ENCODE measurements at regions not wholly inside any gene's neighbourhood (a gene's known extent, or its start where the extent isn't known, plus 50 kb on each side); places are given as distances from the start of the nearest gene placed in this dataset.

DNA sequence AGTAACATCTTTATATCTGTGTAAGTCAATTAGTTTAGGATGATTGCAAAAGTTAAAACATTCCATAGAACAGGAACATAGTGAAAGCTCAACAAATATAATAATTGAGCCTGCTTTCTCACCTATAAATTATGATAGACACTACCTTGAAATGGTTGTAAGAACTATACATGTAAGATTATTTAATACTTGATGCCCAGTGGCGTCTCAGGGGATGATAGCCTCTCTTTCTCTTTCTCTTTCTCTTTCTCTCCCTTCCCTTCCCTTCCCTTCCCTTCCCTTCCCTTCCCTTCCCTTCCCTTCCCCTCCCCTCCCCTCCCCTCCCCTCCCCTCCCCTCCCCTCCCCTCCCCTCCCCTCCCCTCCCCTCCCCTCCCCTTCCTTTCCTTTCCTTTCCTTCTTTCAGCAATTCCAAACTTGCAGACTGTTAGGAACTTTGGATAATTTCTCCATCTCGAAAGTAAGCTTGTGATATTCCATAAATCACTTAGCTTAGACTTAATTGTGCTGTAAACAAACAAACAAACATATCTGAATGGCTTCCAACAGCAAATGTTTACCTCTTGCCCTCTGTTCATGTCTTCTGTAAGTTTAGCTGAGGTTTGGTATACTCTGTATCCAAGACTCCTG lies 1102.7 kb downstream of the TSN start:
- no peak for DNase-seq

GRCh38 chr2:122858813-122859212 lies 1103.4 kb downstream of the TSN start:
- DNase-seq, result no peak

DNA sequence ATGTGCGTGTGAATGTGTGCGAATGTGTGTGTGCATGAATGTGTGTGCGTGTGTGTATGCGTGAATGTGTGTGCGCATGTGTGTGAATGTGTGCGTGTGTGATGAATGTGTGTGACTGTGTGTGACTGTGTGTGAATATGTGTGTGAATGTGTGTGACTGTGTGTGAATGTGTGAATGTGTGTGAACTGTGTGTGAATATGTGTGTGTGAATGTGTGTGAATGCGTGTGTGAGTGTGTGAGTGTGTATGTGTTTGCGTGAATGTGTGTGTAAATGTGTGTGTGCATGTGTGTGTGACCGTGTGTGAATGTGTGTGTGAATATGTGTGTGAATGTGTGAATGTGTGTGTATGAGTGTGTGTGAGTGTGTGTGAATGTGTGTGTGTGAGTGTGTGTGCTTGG lies 1103.8 kb downstream of the TSN start:
- DNase-seq, result no peak

GRCh38 chr2:122863532-122863931 lies 1108.1 kb downstream of the TSN start:
- DNase-seq, result no peak

DNA sequence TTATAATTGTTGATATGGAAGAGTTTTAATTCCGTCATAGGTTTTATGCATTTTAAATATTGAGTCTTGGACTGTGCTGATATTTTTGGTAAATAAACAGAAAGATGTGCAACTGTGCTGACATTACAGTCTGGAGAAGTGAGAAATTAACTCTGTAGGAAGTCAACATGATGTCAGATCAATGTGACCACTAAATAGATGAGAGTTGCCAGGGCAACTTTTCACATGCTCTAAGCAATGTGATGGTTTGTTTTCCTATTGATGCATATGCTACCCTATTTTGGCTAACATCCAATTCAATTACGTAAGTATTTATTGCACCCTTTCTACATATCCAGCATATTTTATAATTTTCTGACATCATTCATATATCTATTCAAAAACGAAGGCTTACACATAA lies 1109.3 kb downstream of the TSN start:
- DNase-seq, result no peak

GRCh38 chr2:122866095-122866494 lies 1110.6 kb downstream of the TSN start:
- no peak for DNase-seq

DNA sequence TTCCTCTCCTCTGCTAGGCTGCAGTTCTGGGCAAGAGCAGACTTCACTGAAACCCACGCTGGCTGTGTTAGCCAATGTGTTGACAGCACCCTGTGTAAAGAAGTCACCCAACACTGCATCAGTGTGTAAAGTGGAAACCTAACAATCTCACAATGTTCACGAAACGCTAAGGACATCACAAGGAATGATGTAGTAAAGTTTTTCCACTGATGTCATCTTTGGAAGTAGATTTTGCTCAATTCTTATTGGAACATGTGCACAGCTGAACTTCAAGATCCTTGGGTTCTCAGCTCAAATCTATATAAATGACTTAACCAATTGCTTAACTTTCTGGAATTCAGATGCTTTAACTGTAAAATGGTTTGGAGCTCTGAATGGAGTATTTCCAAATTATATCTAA lies 1112.5 kb downstream of the TSN start:
- no peak for DNase-seq

DNA sequence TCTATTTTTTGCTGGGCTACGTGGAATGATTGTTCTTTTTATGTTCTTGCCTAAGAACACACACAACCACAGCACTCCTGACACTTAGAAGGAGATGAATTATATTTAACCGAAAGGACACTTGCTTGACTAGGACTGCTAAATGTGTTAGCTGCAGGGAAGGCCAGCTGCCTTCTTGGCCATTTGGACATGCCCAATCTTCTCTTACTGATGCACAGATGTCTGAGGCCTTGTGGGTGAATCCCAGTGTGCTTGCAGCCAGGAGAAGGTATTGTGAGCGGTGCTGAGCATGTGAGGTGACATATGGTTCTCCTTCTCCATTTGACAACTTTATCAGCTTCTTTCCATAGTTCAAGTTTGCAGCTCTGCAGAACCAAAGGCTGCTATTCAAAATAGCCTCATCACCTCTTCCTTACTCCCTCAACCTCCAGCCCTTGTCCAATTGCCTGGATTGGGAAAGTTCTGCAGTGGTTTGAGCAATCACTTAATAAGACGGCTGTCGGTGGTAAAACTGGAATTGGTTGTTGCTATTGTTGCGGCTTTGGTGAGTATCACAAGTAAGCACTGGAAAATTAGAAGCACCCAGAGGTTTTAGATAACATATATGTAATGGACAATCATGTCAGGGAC lies 1113.3 kb downstream of the TSN start:
- DNase-seq, result no peak

- DNase-seq, result no peak
Measured at GRCh38 chr2:122873951-122874350, 1118.5 kb downstream of the TSN start.

- DNase-seq, result no peak
Measured at GRCh38 chr2:122875091-122875865, 1119.8 kb downstream of the TSN start.

GRCh38 chr2:122883849-122884248 lies 1128.4 kb downstream of the TSN start:
- DNase-seq, result no peak

- DNase-seq, result no peak
Measured at GRCh38 chr2:122884889-122885288, 1129.4 kb downstream of the TSN start.

- no peak for DNase-seq
Measured at GRCh38 chr2:122885436-122885835, 1130.0 kb downstream of the TSN start.

- no peak for DNase-seq
Measured at GRCh38 chr2:122886479-122887145, 1131.2 kb downstream of the TSN start.

- no peak for DNase-seq
Measured at GRCh38 chr2:122899614-122900013, 1125.5 kb upstream of the CNTNAP5 start.

- DNase-seq, result no peak
Measured at GRCh38 chr2:122905431-122905830, 1119.7 kb upstream of the CNTNAP5 start.

DNA sequence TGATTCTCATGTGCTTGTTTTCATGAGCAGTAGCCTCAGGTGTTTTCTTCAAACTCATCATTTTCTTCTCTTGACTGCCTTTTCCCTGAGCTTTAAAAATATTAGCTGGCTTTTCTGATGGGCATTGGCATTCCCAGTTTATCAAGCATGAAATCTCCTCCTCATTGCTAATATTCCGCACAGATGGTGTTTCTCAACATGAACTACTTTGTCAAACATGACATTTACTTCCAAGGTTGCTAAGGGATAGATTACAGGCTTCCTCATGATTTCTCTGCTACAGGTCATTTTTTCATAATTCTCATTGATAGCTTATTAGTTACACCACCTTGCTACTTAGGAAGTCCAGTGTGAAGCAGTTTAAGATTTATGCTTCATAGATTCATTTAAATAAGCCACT lies 1116.9 kb upstream of the CNTNAP5 start:
- no peak for DNase-seq

DNA sequence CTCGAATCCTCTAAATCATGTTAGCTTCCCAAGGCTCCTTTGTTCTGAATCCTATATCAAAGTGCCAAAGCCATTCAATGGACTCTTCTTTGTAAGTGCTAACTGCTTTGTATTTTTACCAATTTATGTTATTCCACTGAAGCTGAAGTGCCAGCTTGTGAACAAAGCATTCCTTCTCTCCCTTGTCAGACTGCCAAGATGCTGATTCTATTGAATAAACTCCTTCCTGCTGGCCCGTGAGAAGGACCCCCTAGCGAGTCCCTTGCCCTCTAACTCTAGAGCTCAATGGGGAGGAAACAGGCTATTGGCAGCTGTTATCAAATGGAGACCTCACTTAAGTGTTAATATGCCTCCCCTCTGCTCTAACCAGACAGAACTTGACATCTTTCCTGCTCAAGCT lies 1097.9 kb upstream of the CNTNAP5 start:
- DNase-seq, result no peak

DNA sequence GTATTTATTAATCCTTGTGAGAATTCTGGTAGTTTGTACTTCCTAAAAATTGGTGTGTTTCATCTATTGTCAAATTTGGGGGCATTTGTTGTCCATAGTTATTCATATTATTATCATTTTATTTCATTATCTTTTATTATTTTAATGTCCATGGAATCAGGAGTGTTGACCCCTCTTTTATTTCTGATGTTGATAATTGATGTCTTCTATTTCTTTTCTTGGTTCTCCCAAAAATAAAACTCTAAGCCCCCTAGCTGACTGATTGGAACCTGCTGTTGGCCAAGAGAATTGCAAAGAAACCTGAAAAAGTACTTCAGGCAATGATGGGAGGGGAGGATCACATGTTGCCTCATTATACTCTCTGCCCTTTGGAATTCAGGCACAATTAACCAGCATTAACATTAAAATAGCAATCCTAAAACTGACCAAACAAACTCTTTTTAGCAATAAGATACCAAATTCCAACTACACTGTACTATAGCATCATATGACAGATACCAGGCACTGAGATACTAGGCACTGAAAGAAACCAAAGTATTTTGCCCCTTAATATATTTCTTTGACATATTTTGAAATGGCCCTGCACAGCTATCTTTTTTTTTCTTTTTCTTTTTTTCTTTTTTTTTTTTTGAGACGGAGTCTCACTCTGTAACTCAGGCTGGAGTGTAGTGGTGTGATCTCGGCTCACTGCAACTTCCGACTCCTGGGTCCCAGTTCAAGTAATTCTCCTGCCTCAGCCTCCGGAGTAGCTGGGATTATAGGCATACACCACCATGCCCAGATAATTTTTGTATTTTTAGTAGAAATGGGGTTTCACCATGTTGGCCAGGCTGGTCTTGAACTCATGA lies 1097.2 kb upstream of the CNTNAP5 start:
- no peak for DNase-seq

DNA sequence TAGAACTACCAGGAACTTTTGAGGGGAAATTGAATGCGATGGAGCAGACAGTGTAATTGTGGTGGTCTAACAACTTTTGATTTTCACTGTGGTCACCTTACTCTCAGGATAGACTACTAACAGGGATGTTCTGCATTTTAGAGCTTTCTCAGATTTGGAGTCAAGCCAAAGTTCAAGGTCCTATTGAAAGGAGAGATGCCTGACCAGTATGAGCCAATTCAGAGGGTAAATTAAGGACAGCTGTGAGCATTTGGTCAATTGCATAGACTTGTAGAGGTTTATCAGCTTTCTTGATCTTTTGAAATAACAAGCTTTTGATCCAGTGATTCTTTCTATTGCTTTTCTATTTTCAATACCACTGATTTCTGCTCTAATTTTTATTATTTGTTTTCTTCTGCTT lies 1095.7 kb upstream of the CNTNAP5 start:
- DNase-seq, result no peak

DNA sequence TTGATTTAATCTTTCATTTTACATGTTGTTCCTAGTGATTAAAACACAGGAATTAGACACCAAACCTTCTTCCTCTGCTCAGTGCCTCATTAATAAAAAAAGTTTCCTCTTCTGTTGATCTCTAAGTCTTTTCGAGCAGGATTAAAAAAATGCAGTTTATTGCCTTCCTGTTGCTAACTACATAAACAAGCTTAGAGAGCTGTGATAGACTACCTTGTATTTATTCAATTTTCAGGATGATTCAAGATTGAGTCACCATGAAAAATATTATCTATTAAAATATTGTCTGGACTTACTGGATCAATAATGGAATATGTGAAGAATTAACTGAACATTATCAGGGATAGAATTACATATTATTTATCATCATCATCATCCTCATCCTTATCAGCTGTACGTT lies 1089.6 kb upstream of the CNTNAP5 start:
- DNase-seq, result no peak

- DNase-seq, result no peak
Measured at GRCh38 chr2:122939796-122940195, 1085.3 kb upstream of the CNTNAP5 start.

DNA sequence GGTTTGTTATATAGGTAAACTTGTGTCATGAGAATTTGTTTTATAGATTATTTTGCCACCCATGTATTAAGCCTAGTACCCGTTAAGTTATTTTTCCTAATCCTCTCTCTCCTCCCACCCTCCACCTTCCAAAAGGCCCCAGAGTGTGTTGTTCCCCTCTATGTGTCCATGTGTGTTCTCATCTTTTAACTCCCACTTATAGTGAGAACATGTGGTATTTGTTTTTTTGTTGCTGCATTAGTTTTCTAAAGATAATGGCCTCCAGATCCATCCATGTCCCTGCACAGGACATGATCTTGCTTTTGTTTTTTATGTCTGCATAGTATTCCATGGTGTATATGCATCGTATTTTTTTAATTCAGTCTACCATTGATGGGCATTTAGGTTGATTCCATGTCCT lies 1075.6 kb upstream of the CNTNAP5 start:
- DNase-seq, result no peak

Measured in CD4-positive, alpha-beta T cell treated with Interleukin-10 for 1 hour (primary cell).